GM12873 (cell line): ENCODE measurements at regions not wholly inside any gene's neighbourhood (a gene's known extent, or its start where the extent isn't known, plus 50 kb on each side); places are given as distances from the start of the nearest gene placed in this dataset.

Experiments
- TF ChIP-seq, protein P1 (sequence below): IDR thresholded peaks from 2 replicates; pipeline ENCODE4 v1.5.1; 2012; ENCODE audit warnings: low read depth, mild to moderate bottlenecking, moderate library complexity, low read length, control low read depth; ENCODE audit not compliant: insufficient read depth; ENCODE audit errors: missing control alignments

- TF ChIP-seq, protein P1, sequence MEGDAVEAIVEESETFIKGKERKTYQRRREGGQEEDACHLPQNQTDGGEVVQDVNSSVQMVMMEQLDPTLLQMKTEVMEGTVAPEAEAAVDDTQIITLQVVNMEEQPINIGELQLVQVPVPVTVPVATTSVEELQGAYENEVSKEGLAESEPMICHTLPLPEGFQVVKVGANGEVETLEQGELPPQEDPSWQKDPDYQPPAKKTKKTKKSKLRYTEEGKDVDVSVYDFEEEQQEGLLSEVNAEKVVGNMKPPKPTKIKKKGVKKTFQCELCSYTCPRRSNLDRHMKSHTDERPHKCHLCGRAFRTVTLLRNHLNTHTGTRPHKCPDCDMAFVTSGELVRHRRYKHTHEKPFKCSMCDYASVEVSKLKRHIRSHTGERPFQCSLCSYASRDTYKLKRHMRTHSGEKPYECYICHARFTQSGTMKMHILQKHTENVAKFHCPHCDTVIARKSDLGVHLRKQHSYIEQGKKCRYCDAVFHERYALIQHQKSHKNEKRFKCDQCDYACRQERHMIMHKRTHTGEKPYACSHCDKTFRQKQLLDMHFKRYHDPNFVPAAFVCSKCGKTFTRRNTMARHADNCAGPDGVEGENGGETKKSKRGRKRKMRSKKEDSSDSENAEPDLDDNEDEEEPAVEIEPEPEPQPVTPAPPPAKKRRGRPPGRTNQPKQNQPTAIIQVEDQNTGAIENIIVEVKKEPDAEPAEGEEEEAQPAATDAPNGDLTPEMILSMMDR, result no peak
These were observed 370.2 kb upstream of the RAB6C start for GRCh38 chr2:129609224-129609623.

- TF ChIP-seq, protein P1, result no peak
These were observed 368.7 kb upstream of the RAB6C start for GRCh38 chr2:129610766-129611165.

DNA sequence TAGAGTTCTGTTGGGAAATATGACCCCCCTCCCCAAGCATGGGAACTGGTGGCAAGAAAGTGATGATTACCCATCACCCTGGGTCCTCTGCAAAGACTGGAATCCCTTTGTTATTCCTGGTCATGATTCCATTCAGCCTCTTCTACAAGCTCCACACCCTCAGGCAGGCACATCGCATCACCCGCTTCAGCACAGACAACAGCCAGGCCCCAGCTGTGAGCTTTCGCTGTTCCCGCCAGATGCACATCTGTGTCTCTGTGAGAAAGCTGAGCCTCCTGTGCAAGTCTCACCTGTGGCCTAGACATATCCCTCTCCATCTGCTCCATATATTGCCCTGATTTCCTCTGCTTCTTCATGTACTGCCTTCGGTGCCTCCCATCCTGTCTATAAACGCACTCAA, 368.0 kb upstream of the RAB6C start:
- TF ChIP-seq, protein P1, result no peak

- TF ChIP-seq, protein P1, result no peak
These were observed 360.0 kb upstream of the RAB6C start for GRCh38 chr2:129619471-129619870.

DNA sequence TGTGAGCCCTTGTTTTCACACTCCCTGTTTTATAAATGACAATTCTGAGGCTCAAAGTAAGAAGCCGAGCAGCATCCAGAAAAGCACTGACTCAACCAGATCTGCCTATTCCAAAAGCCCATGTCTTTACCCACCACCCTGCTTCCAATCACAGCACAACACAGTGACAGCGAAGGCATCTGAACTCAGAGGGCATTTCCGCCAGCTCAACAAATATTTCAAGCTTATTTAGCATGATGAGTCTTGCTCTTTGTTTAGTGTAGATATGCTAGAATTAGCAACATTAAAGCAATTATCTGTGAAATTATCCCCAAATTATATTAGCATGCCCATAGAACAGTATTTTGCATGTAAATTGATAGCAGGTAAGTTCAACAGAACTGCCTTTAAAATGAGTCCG, 359.1 kb upstream of the RAB6C start:
- TF ChIP-seq, protein P1, result no peak

DNA sequence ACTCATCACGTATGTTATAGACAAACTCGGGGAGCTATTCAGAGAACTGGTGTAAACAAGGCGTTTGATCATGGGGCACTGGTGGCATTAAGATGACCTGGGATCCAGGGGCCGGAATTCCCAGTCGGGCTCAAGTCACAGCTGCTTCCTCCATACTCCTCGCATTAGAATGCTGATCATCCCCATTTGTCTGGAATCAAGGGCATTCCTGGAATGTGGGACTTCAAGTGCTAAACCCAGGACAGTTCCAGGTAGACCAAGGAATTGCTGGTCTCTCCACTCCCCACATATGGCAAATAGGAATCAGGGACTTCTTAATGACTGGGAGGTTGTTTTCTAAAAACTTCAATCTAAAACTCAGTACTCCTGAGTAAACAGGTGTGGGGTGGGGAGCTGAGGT, 355.7 kb upstream of the RAB6C start:
- TF ChIP-seq, protein P1, result no peak

DNA sequence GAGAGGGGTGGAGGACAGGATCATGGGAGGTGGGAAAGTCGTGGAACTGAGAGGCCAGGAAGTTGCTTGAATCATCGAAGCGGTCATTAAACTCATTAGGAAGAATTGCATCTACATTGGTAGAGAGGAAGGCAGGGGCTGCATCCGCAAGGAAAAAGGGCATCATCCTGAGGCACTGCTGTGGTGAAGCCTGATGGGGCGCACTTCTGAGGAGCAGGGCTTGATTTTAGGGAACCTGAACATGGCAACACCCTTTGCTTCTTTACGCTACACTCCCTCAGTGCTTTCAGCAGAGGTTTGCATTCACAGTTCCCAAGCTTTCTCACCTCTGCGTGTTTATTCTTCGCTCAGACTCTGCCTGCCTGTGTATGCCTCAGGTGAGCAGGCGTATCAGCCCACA, 352.0 kb upstream of the RAB6C start:
- TF ChIP-seq, protein P1, result no peak

DNA sequence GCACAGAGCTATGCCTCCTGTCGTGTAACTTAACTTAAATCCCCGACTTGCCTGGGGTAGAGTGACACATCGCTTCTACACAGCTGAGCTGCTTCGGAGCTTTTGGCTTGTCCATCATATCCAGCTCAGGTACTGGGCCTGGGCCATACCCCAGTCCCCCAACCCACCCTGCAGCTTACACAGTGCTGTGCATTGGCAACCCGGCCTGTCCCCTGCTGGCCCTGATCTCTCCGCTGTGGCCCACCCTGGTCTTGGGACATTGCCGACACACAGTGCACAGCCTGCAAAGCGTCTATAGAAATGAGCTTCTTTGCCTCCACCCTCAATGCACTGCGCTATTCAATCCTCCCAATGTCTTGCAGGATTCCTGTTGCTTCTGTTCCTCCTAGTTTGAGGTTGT, 342.8 kb upstream of the RAB6C start:
- TF ChIP-seq, protein P1, result no peak
